GM21381 (cell line): ENCODE measurements at regions not wholly inside any gene's neighbourhood (a gene's known extent, or its start where the extent isn't known, plus 50 kb on each side); places are given as distances from the start of the nearest gene placed in this dataset.

Experiments
- ATAC-seq: cut with Tn5 transposase; IDR thresholded peaks from one replicate; pipeline ENCODE4 v1.9.1; 2021; ENCODE audit warnings: mild to moderate bottlenecking, moderate library complexity; ENCODE audit not compliant: unreplicated experiment

- no peak for ATAC-seq
Observed at GRCh38 chr3:135898774-135899173, 66.8 kb upstream of the PPP2R3A start.

DNA sequence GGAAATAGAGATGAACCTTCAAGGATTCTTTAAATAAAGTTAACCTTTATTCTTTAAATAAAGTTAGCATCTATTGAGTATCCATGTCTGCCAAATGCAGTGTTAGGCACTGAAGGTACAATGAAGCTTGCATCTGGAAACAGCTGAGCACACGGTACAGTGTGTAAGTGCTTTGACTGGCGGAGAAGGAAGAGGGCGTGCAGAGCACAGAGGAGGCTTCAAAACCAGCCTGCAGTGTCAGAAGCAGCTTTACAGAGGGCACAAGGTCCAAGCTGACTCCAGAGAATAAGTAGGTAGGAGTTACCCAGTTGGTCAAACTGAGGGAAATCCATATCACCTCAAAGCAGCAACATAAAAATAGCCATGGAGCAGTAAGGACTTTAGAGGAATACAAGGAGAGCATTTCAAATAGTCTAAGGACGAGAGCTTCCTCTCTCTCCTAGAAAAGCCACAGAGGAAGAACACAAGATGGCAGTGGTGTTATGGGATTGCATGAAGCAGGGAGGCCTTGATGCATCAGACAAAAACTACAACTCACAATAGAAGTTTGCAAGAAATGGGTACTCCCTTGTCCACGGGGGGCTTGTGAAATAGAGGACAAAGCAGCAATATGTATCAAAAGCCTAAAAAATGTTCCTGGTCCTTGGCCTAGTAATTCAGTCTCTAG is 60.3 kb upstream of the PPP2R3A start:
- no peak for ATAC-seq

DNA sequence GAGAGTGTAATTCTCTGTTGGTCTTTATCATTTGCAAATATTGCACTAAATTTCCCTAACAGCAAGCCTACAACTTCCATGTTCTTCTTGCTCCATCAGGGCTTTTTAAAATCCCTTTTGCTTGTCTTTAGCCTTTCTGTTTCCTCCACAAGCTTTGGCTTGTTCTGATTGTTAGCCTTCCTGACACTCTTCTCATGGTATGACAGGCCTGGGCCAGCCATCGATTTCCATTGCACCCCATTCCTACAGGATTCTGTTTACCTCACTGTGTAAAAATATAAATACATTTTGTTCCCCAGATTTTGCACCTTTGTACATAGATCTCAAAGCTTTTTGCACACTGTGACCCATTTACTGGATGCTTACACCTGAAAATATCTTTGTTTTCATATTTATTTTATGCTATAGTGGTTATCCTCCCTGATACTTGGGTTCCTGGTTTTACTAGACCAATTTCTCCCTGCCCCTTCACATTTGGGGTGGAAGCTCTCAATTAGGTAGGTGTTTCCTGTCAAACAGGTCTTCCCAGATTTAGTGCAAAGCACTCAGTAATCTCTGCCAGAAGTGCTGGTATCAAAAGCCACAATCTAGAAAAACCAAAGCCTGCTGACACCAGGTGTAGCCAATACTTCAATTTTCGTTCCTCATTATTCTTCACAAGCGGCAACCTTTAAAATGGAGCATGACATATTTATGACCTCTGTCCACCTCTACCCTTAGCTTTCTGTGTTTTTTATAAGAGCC is 57.9 kb upstream of the PPP2R3A start:
- no peak for ATAC-seq

GRCh38 chr3:135908225-135908624 is 57.3 kb upstream of the PPP2R3A start:
- ATAC-seq = no peak

- ATAC-seq = no peak
Observed at GRCh38 chr3:135908737-135909136, 56.8 kb upstream of the PPP2R3A start.

DNA sequence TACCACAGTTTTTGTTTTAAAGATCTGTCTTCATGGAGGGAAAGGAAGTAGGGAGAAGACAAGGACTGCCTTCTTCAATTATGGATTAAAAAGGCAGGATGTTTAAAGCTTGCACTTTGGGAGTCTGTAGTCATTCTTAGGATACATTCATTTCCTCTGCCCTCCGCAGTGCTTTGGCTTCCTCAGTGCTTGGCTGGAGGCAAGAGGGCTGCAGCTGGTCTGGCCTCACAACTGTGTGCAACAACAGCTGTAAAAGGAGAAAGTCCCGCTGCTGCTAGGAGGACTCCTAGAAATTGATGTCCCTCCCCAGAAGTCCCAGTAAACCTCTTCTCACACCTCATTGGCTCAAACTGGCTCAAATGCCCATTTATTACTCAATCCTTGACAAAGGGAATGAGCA is 54.4 kb upstream of the PPP2R3A start:
- no peak for ATAC-seq

GRCh38 chr3:135915206-135915605 is 50.3 kb upstream of the PPP2R3A start:
- ATAC-seq = no peak
